ENCODE measurements at regions not wholly inside any gene's neighbourhood (a gene's known extent, or its start where the extent isn't known, plus 50 kb on each side); places are given as distances from the start of the nearest gene placed in this dataset.
"Not testable (repeated sequence)": the region's sequence is repeated elsewhere in the genome, so short reads cannot be mapped to it uniquely, and the experiment has no call there.

DNA sequence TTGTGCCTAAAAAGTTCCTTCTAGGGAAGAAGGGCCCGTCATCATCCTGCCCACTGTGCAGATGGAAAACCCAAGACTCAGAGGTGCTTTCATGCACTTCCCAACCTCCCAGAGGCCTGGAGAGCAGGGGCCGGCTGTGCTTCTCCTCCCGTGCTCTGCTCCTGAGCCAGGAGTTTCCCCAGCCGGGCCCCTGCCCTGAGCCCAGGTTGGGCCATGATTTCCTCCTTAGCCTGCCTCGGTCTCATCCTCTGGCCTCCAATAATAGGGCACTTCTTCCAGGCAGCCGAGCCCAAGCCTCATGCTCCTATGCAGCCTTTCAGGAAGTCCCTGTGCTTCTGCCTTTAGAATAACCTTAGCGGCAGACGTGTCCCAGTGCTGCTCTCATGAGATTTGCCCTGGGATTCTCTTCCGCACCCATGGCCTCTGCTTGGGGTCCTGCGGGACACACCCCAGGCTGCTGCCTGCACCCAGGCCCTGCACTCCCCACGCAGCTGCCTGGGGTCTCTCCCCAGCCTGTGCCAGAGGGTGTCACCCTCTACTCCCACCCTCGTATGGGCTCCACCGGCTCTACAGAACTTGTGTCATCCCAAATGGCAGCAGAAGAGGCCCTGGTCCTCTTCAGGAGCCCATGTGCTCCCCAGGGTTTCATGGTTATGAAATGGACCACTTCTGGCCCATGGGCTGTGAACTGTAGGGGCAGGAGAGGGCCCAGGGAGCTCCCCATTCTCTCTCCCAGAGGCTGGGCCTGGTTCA is 359.3 kb downstream of the ADGRD1 start:
- DNase-seq (ENCODE audit: low read depth, low spot score), result no peak

DNA sequence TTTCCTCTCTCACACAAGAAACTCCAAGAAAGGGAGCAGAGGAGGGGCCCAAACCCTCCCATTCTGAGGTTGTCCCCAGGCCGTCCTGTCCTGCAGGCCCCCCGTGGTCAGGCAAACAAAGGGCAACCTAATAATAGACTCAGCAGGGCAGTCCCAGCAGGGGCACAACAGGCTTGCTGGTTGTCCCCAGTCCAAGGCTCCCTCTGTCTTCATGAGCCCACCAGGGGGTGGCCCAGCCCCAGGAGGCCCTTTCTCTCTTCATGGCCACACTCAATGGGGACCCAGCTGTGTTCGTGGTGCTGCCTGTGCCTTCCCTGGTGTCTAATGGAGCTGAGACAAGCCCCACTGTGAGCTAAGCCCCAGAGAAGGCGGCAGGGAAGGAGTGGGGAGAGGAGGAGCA is 359.9 kb downstream of the ADGRD1 start:
- no peak for DNase-seq (ENCODE audit: low read depth, low spot score)

DNA sequence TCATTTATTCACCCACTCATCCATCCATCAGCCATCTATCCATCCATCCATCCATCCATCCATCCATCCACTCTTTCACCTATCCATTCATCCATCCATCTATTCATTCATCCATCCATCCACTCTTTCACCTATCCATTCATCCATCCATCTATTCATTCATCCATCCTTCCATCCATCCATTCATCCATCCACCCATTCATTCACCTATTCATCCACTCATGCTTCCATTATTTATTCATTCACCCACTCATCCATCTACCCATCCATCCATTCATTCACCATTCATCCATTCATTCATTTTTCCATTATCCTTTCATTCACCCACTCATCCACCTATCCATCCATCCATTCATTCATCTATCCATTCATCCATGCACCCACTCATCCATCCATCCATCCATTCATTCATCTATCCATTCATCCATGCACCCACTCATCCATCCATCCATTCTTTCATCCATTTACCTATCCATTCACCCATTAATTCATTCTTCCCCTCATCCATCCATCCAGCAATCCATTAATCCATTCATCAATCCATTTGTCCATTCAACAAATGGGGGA is 360.9 kb downstream of the ADGRD1 start:
- no peak for DNase-seq (ENCODE audit: low read depth, low spot score)

DNA sequence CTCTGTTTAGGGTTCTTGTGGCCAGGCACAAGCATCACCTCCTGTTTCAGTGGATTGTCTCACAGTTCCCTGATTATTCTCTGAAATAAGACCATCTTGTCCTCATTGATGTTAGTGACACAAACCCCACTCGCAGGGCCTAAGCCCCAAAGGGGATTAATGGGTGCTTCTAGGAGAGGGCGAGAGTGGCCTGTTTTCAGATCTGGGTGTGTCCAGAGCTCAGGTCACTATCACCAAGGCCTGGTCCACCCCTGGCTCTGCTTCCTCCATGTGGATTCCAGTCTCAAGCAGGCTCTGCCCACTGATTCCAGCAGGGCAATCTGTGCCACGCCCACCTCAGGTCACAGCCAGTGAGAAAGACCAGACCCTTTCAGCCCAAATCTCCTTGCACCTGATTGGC is 361.9 kb downstream of the ADGRD1 start:
- no peak for DNase-seq (ENCODE audit: low read depth, low spot score)

DNA sequence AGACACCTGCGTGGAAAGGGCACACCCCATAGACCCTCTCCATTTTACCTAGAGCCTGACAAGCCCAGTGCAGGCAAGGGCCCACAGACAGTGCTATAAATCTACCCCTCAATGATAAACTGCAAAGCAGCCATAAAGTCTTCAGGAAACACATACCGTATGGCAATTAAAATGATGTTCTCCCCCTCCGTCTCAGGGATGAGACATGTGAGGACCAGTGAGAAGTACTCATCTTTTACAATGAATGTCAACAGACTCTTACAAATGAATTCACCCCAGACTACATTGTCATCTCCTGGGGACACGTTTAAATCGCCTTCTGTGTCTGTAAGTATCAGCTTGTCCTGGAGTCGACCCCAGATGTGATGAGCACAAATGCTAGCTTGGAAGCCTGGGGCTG is 362.7 kb downstream of the ADGRD1 start:
- no peak for DNase-seq (ENCODE audit: low read depth, low spot score)

DNA sequence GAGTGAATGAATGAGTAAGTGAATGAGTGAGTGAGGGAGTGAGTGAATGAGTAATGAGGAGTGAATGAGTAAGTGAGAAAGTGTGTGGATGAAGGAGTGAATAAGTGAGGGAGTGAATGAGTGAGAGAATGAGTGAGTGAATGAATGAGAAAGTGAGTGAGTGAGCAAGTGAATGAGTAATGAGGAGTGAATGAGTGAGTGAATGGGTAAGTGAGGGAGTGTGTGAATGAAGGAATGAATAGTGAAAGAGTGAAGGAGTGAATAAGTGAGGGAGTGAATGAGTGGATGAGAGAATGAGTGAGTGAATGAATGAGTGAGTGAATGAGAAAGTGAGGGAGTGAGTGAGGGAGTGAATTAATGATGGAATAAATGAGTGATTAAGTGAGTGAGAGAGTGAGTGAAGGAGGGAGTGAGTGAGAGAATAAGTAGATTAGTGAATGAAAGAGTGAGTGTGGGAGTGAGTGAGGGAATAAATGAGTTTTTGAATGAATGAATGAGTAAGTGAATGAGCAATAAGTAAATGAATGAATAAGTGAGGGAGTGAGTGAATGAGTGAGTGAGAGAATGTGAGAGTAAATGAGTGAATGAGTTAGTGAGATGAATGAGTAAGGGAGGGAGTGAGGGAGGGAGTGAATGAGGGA is 364.5 kb downstream of the ADGRD1 start:
- no peak for DNase-seq (ENCODE audit: low read depth, low spot score)

DNA sequence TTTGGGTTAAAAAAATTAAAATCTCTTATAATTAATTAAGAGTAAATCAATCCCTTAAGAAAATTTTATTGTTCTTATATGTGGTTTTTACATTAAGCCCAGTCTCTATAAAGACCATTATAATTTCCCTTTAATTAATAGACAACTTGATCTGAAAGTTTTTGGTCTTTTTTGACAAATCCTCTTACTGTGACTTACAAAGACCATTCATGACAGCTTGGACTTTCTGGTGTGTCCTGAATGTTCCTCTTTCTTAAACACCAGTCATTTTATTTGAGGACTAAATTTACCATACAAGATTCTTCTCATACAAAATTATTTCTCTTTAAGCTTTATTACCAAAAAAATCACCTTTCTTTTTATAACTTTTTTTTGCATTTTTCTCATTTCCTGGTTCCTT is 368.3 kb downstream of the ADGRD1 start:
- DNase-seq (ENCODE audit: low read depth, low spot score), result no peak

DNA sequence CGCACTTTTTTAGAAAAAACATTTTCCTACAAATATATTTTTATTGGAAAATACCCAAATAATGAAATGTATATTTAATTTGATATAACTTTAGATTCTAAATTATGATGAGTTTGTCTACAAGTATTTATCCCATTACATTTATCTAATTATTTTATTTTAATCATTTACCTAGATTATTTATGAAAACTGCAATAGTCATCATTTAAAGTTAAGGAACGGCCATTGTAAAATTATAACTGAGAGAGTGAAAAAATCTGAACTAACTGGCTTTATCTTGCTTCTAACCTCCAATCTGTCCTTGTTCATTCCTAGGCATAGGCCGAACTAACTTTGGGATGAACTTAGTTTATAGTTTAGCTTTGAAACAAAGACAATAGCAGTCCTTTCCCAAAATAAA is 368.8 kb downstream of the ADGRD1 start:
- not testable (repeated sequence) for DNase-seq (ENCODE audit: low read depth, low spot score)

DNA sequence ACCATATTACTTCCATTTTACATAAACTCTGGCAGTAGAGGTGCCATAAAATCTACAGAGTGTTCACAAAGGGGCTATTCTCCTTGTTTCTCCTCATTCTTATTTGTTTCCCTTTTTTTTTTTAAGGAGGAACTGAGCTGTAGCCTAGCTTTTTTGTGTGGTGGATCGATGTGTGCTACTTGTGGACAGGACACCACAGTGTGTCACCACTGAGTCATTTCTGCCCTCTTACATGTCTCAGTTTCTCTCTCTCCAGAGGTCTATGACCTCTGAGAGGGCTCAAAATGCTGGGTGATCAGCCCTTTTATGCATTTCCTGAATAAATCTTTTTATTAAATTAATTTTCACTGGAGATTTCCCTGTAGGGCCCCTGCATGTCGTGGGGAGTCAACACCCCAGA is 370.2 kb downstream of the ADGRD1 start:
- no peak for DNase-seq (ENCODE audit: low read depth, low spot score)

DNA sequence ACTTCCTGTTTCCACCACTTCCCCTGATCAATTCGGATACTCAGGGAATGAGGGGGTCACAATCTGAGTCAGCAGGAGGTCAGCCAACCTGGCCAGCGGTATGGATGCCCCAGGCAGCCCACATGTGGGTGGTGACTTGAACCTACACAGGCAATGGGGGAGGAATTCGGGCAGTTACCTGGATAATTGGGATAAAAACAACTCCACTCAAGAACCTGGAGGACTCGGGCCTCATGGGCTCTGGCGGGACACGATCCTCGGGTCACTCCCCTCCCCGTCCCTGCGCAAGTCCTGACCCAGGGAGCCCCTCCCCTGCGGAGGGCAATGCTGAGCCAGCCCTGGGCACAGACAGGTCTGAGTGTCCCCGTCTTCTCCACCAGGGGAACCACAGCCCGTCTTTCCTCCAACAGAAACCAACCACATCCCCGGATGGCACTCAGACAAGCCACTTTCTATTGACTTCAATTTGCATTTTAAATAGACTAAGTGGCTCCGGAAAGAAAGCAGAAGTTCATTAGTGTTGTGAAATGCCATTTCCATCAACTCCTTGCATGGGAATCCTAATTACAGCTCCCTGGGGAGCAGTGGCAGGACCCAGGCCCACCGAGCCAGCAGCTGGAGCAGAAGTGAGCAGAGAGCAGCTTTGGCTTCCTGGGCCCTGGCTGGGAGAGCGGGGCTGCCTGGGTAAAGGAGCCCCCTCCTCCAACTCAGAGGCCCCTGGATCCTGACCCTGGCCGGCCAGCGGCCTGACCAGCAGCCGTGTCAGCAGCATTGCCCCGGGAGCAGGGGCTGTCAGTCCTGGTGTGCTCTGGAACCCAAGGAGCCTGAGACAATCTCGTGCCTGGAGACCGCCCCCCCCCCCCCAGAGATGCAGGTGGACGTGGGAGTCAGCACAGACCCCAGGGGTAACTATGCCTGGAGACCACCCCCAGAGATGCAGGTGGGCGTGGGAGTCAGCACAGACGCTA is 374.1 kb downstream of the ADGRD1 start:
- no peak for DNase-seq (ENCODE audit: low read depth, low spot score)

DNA sequence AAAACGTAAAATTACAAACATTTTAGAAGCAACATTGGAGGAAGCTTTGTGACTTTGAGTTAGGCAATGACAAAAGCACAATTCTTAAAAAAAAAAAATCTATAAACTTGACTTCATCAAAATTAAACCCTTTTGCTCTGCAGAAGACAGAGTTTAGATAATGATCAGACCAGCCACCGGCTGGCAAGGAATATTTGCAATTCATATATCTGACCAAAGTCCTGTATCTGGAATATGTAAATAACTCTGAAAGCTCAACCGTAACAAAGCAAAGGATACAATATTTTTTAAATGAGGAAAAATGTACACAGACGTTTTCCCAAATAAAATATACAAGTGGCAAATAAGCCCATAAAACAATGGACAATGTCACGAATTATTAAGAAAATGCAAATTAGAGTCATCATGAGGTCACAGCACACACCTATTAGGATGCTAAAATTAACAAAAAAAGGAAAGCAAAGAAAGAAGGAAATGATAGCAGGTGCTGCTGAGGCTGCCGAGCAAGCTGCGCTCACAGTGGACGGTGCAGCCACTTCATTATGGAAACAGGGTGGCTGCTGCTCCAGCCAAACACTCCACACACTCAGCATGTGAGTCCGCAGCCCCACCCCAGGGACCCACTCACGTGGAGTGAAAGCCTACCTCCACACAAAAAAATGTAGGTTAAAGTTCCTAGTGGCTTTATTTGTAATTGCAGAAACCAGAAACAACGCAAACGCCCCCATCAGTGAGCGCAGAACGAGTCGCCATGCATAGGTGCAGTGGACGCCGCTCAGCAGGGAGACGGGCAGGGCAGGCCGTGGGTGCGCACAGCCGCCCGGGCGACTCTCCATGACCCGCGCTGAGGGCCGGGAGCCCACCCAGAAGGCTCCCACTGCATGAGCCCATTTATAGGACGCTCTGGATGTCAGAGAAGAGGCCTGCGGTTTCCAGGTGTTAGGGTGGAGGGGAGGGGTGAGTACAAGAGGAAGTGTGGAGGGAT is 375.4 kb downstream of the ADGRD1 start:
- not testable (repeated sequence) for DNase-seq (ENCODE audit: low read depth, low spot score)

DNA sequence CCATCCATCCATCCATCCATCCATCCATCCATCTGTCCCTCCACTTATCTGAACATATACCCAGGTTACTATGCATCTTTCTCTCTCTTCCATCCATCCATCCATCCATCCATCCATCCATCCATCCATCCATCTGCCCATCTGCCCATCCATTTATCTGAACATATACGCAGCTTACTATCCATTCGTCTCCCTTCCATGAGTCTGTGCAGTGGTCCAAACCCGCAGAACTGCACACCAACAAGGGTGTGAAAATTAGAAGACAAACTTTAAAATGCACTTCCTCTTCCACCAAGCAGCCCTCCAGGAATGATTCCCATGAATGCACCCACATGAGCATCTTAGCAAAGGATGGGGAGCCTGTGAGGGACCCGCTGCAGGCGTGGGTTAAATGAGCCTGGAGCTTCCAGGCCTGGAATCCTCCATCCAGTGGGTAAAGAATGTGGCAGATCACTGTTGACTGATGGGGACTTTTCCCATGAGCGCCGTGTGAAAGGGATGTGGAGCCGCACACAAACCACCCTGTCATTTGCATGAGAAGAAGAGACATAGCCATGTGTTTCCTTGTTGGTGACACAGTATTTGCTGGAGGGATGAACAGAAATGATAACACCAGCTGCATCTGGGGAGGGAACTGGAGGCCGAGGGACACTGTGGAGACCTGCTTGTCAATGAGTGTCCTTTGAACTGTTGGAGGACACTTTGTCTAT is 376.6 kb downstream of the ADGRD1 start:
- DNase-seq (ENCODE audit: low read depth, low spot score), result no peak

DNA sequence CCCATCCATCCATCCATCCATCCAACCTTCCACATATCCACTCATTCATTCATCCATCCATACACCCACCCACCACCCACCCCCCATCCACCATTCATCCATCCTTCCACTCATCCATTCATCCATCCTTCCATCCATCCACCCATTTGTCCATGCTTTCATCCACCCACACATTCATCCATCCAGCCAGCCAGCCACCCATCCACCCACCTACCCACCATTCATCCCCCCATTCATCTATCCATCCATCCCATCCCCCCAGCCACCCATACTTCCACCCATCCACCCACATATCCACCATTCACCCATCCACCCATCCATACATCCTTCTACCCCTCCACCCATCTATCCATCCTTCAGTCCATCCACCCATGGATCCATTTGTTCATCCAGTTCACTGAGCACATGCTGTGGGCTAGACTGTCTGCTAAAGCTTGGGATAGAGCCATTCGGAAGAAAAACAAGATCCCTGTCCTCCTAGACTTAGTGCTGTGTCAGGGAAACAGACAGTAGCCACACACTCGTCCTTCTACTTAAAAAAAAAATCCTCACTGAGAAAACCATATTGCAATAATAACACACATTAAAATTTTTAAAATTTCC is 377.5 kb downstream of the ADGRD1 start:
- DNase-seq (ENCODE audit: low read depth, low spot score), result no peak

DNA sequence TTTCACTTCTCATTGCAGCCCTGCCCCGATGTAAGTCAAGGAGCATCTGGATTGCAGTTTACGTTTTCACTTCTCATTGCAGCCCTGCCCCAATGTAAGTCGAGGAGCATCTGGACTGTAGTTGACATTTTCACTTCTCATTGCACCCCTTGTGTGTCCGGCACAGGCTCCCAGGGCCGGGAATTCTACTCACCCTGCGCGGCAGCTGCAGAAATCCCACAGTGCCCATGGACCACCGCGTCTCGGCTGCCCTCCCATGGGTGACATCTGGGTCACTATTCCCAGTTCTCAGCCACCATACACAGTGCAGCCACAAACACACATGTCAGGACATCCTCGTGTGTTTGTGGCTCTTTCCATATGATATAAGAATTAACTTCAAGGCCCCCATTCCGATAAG is 378.5 kb downstream of the ADGRD1 start:
- DNase-seq (ENCODE audit: low read depth, low spot score), result no peak

DNA sequence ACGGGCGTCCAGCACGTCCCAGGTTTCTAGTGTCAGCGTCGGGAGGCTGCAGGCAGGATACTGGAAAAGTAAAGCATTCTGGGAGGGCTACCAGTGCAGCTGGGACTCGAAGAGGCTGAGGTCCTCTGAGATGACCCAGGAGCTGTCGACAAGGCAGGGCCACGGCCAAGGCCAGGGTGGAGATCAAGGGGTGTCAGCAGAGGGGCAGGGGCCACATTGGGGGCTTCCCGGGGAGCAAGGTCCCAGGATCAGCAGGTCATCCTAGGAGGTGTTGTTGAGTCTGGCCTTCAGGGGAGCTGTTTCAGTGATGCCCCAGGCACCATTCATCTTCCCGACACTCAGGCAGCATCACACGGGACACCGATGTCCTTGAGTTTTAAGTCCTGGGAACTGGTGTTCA is 377.8 kb upstream of the SFSWAP start:
- DNase-seq (ENCODE audit: low read depth, low spot score), result no peak

DNA sequence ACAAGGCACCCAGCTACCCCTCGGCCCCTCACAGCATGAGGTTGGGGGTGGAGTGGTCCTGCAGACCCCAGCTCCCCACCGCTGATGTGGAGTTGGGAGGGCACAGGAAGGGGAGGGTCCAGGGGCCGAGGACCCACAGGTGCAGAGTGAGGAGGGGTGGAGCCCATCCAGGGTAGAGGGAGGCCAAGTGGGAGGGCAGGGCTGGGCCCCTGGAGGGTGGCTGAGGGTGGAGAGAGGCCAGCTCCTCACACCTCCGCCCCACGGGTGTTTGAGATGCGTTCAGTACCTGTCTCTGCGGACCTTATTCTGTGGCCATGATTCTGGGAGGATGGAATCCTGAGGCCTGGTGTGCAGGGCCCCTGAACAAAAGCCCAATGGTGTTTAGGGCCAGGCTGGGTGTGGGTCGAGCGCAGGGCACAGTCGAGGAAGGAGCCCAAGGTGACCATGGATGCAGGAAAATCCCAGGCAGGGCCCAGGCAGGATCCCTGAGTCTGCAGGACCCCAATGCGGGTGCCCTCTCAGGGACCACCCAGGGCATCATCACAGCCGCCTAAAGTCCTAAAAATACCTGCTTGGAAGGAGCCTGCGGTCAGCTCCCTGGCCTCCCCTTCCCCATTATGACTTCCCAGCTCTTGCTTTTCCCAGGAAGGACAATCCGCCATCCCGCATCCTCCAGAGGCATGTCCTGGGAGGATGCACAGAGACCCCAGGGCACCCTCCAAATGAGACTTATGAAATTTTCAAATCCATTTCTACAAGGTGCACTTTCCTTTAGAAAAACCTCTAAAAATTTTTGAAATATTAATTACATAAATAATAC is 377.1 kb upstream of the SFSWAP start:
- no peak for DNase-seq (ENCODE audit: low read depth, low spot score)

DNA sequence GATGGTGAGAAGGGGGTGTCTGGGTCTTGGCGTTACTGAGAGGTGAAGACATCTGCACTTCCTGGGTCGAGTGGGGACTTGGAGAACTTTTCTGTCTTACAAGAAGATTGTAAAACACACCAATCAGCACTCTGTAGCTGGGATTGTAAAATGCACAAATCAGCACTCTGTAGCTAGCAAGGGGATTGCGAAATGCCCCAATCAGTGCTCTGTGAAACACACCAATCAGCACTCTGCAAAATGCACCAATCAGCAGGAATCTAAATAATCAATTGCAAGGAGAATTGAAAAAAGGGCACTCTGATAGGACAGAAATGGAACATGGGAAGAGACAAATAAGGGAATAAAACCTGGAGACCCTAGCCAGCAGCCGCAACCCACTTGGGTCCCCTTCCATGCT is 376.1 kb upstream of the SFSWAP start:
- no peak for DNase-seq (ENCODE audit: low read depth, low spot score)

DNA sequence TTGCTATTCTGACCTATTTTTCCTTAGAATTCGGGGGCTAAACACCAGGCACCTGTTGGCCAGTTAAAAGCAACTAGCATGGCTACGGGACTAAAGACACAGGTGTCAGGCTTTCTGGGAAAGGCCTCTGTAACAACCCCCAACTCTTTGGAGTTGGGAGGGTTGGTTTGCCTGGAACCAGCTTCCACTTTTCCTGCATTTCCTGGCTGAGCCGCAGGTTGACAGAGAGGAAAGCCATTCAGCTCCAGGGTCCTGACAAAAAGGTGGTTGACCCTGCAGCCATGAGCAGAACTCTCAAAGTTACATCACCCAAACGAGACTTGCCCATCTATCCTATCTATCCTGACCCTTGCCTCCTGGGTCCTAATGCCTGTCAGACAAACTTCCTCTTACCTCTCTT is 375.4 kb upstream of the SFSWAP start:
- DNase-seq (ENCODE audit: low read depth, low spot score), result no peak

DNA sequence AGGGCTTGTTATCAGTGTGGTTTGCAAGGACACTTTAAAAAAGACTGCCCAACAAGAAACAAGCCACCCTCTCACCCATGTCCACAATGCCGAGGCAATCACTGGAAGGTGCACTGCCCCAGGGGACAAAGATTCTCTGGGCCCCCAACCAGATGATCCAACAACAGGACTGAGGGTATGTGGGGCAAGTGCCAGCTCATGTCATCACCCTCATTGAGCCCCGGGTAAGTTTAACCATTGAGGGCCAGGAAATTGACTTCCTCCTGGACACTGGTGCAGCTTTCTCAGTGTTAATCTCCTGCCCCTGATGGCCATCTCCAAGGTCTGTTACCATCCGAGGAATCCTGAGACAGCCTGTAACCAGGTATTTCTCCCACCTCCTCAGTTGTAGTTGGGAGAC is 373.0 kb upstream of the SFSWAP start:
- DNase-seq (ENCODE audit: low read depth, low spot score), result not testable (repeated sequence)

All from activated CD4-positive, CD25-positive, alpha-beta regulatory T cell treated with anti-CD3 and anti-CD28 coated beads, Interleukin-2, amount 50 U/mL, for 16 hours (primary cell).